Stimulated activated CD8-positive, alpha-beta memory T cell treated with anti-CD3 and anti-CD28 coated beads, Interleukin-2, amount 100 ng/mL, for 1 hour (primary cell): ENCODE measurements at regions not wholly inside any gene's neighbourhood (a gene's known extent, or its start where the extent isn't known, plus 50 kb on each side); places are given as distances from the start of the nearest gene placed in this dataset.
"Not testable (repeated sequence)": the region's sequence is repeated elsewhere in the genome, so short reads cannot be mapped to it uniquely, and the experiment has no call there.

ENCODE experiments used
- DNase-seq, 2 donors: peaks; one replicate each; pipeline ENCODE4 v3.0.0-alpha.2; 2020; ENCODE audit warnings: low read depth in 2 of 2

DNA sequence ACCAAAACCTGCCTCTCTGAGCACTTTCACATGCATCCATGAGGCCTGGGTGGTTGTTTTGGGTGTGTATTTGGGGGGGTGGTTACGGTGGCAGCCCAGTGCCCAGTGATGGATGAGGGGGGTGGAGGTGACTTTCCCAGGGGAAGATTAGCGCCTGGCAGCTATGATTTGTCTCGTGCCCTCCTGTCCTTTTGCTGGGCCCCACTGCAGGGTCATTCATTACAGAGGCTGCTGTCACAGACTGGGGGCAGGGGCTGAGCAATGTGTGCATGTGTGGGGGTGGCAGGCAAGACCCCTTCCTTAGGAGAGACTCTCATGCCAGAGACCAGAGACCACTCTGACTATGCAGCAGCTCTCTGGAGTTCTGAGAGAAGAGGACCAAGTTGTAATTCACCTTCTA, 93.7 kb downstream of the MRM1 start:
- DNase-seq = no peak

DNA sequence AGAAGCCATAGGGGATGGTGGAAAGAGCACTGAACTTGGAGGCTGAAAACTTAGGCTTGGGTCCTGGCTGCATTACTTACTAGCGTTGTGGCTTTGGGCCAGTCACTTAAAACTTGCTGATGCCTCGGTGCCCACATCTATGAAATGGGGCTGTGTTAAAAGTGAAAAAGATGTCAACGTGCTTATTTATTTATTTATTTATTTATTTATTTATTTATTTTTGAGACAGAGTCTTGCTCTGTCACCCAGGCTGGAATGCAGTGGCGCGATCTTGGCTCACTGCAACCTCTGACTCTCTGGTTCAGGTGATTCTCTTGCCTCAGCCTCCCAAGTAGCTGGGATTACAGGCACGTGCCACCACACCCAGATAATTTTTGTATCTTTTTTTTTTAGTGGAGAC, 94.3 kb downstream of the MRM1 start:
- not testable (repeated sequence) for DNase-seq

DNA sequence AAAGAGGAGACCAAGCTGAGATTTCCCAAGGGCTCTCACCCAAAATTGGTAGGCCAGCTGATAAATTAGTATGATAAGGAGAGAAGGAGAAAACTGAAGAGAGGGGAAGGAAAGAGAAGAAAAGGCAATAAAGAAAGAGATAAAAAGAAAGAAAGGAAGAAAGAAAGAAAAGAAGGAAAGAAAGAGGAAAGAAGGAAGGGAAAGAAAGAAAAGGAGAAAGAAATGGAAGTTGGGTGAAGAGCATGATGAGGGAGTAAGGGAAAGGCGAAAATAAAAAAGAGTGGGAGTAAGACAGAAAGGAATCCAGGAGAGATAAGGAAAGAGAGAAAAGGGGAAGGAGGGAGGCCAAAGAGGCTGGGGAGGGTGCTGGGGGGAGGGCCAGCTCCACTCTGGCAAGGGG, 95.4 kb downstream of the MRM1 start:
- no peak for DNase-seq

DNA sequence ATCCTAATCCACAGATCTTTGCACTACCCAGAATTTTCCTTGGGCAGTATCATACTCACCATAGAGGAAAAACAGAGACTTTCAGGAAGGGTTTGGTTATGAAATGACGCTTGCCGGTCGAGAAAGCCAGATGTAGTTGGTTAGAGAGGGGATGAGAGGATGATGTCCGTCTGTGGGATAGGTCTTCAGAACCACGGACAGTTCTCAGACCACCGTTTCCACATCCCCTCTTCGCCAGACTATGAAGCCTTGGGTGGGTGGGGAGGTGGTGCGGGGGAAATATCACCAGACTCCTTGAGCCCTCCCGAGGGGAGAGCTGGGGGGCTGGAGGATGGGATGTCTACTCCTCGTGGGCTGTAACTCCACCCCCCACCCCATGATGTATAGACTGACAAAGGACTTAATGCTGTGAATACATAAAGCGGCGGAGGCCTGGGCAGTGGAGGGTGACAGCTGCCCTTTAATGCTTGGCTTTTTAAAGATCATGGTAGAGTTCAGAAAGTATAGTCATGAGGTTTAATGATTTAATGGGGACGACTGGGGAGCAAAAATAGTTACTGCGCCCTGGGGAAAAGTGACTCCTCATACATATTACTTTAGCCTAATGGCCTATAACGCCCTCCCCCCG, 96.6 kb downstream of the MRM1 start:
- DNase-seq = no peak

DNA sequence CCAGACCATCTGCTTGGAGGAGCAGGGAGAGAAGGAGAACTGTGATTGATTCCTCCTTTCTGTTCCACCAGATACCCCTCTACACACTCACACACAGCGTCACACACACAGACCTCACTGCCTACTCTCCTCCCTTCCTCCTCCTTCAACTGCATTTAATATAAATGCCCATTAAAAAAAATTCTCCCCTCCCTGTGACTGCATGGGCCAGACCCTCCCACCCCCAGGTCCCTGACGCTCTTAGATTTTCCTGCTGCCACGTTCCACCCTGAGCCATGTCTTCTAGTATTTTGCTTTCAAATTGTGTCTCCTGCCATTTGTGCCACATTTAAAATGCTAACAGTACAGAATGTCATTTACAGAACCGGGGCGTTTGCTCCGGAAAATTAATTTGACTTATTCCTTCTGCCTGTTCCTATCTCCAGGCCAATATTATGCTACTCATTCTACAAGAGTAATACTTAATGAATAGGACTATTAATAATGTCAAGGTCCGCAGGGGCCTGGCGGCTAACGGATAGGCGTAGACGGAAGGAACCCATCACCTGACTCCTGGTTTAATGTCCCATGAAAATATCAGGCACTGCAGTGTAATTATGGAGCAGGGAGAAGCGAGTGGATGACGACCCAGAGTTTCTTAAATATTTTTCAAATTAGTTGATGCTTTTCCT, 100.2 kb downstream of the MRM1 start:
- DNase-seq = no peak

DNA sequence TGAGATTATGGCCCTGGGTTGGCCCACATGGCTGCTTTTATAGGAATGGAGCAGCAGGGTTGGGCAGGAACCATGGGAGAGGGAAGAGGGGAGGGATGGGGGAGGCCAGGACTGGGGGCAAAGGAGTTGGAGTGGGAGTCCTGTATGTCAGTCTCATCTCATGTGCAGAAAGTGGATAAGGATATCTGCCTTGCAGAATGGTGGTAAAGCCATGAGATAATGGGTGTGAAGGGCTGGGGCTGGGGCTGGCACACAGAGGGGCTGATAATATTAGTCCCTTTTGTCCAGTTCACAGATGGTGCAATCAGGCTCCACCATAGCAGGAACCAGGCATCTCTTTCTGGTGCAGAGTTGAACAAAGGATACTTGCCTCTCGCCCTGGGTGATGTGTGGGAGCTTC, 101.3 kb downstream of the MRM1 start:
- no peak for DNase-seq

DNA sequence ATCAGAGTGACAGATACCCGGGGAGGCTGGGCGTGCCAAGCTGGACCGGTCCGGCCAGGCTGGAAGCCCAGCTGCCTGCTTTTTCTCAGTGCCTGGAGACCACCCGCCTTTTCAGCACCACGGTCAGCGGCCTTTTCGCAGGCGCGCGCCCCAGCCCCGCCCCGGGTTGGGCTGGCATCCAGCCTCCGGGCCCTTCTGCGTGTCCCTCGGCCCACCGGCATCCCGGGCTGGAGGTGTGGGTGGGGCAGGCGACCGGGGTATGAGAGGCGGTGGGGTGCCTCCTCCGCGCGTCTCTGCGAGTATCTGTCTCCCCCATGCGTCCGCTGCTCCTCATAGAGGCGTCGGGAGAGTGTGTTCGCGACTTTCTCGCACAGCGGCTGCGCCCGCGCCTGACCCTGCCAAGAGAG, 102.5 kb downstream of the MRM1 start:
- DNase-seq = peak in 1 of 2 donors; percentile 12

DNA sequence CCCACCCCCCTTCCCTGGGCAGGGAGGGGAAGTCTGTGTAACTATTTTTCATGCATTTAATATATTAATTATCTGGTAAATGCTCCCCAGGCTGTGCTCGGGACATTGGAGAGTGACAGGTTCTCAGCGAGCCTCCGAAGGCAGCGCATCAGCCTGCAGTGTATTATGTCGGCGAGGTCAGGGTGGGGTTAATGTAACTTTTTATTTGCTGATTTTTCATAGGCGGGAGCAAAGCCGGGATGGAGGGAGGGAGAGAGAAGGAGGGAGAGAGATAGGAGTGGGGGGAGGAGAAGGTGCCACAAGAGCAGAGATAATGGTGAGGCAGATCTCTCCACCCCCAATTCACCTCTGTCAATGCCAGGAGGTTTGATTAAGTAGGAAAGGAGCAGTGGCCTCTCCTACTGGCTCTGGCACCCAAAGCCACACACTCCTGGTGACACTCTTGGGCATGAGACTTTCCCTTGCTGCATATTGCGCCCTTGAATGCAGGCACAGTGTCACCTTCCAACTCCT, 104.0 kb downstream of the MRM1 start:
- DNase-seq = no peak

DNA sequence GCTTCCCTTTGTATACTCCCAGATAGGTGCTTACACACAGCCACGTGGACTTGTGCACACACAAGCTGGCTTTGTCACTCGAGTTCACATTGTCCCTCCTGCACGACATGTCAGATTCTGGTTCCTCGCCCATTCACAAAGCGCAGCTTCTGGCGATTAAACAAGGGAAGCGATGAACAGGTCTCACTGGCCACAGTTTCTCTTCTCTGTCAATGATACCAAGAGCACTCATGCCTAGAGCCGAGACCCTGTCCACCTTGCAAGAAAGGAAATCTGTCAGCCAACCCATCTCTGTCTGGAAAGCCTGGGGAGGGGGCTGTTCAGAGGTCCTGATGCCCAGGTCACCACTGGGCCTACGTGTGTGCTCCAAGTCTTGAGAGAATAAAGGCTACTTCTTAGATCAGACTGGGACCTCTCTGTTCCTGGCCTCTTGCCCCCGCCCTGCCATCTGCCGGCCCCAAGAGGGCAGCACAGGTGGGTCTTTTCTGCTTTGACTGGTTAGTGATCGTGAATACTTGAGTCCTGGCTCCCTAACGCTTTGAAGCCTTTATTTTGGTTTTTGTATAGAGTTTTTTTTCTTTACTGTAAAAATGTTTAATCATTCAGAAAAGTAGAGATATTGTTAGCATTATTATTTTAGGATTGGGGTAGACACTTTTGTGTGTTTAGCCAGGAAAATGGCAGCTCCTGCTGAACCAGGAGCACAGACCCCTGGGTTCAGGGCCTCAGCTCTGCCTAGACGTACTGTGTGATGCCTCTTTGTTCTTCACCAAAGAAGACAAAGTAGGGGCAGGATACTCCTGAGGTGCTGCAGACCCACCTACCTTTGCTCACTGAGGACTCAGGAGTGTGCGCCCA, 104.7 kb downstream of the MRM1 start:
- DNase-seq = peak in 1 of 2 donors; percentile 25

DNA sequence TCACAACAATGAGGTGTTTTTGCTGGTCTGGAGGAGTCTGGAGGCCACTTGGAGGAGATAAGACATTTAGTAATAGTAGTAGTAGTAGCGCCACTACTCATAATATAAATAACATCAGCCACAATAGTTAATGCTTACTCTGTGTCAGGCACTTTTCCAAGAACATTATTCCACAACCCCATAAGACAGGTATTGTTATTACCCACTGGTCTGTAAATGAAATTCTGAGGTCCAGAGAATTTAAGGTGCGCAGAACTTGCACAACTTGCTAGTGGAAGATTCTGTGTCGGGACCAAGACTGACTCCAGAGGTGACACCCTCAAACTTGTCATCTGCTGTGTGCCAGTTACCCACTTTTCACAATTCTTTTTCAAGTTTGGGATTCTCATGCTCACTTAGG, 106.5 kb downstream of the MRM1 start:
- no peak for DNase-seq

DNA sequence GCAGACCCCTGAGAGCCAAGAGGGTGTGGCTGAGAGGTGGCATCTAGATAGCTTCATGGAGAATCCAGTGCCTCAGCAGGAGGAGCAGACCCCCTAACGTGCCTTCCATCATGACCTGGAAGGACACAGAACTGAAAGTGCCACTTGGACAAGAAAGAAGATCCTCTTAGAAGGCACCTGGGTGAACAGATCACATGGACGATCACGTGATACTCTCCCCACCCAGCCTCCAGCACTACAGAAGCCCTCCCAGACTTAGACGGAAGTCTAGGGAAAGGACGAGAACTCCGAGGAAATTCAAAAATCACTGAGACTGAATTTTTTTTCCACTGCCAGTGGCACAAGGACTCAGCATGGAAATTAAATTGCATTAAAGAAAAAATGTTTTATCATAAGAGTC, 113.4 kb downstream of the MRM1 start:
- no peak for DNase-seq

DNA sequence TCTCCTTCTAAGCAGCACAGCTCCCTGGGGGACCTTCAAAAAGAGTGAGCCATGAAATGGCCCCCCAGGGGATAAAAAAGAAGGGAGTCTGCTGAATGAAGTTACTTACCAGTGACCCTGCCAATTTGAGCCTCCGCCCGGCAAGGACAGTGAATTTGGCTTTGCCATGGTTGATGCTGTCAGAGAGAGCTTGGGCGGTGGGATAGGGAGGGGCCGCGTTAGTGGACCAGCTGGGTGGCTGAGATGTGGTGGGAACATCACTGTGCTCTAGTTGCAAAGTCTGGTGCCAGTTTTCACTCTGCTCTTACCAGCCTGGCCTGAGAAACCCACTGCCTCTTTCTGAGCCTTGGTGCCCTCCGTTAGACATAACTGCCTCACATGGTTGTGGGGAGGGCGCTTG, 114.6 kb downstream of the MRM1 start:
- DNase-seq = no peak

DNA sequence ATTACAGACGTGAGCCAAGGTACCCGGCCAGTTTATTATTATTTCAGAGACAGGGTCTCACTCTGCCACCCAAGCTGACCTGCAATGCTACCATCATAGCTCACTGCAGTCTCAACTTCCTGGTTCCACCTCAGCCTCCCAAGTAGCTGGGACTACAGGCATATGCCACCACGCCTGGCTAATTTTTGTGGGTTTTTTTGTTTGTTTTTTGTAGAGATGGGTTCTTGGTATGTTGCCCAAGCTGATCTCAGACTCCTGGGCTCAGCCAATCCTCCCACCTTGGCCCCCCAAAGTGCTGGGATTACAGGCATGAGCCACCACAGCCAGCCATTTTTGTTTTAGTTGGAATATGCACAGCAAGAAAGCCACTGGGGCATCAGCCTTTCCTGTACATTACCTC, 115.7 kb downstream of the MRM1 start:
- no peak for DNase-seq

DNA sequence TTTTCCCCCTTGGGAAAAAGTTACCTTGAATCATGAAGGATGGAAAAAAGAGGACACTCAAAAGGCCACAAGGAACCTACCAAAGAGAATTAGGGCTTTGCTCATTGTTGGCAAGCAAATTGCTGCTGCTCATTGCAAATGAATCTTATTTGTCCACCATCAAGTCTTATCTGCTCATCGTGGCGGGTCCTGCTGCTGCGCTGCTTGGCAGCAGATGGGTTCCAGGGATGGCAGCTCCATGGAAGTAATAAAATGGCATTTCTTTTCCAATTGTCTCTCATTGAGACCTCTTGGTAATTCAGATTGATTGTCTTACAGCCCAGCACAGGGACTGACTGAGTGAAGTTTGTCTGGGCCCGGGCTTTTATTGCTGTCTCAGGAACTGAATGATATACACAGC, 118.7 kb downstream of the MRM1 start:
- no peak for DNase-seq

DNA sequence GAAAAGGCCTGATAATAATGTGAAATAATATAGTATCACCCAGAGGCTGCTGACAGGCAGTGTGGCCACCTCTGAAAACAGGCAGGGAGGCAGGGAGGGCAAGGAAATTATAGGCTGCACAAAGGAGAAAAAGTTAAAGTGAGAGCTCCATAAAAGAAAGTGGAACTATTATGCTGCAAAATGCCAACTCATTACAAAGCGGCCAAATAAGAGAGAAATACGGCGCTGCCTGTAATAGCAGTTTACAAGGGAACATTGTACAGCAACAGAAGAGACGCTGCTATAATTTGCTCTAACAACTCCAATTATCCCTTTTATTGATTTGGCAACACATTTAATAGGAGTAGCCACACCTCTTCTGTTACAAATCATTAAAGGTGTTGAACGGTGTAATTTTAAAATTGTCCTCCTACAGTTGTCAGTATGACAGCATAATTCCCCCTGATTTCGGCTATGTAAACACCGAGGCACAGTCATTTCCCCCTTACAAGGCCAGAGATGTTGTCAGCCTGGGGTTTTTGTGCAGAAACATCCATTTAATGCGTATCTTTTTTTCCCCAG, 120.3 kb downstream of the MRM1 start:
- DNase-seq = no peak

DNA sequence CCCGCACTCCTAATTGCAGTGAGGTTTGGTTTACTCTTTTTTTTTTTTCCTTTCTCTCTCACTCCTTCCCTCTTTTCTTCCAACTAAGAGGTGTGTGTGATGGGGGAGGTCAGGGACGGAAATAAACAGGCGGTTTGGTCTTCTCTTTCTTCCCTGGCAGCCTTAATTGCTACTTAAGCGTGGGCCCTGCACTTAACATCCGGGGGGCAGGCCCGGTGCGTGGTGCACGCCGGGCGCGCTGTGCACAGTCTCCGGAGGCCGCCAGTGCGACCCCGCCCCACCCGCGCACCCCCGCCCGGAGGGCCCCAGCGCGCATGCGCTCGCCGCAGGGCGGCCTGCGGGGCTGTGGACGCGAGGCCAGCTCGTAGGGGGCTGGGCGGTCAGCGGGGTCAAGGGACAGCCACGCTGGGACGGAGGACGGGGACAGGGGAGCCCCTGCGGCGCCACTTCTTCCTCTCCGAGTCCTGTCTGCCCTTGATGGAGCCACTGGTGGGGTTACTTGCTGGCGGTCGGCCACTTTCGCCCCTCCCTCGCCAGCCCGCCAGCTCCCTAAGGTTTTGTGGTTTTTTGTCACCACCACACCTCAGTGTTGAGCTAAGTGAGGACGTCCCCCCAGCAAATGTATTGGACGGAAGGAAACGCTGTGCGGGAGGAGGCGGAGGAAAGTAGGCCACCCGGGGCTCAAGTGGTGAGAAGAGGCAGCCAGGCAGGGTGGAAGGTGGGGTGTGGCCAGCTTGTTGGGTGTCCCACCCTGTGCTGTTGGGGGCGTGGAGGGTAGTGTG, 120.9 kb downstream of the MRM1 start:
- peak; percentile 52 to 55 for DNase-seq

DNA sequence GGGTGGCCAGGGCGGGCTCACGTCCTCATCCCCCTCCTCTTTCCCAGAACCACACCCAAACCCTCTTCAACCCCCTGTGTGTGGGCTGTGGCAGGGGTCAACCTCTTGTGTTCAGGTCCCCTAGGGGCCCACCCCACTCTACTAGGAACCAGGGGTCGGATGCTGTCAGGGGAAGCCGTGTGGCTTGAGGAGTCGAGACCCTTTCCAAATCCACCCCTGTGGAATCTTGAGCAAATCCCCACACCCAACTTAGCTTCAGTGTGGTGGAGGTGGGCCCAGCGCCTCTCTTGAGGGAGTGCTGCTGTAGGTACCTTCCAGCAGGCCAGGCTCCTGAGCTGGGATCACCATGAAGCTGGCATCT, 121.5 kb downstream of the MRM1 start:
- no peak for DNase-seq

DNA sequence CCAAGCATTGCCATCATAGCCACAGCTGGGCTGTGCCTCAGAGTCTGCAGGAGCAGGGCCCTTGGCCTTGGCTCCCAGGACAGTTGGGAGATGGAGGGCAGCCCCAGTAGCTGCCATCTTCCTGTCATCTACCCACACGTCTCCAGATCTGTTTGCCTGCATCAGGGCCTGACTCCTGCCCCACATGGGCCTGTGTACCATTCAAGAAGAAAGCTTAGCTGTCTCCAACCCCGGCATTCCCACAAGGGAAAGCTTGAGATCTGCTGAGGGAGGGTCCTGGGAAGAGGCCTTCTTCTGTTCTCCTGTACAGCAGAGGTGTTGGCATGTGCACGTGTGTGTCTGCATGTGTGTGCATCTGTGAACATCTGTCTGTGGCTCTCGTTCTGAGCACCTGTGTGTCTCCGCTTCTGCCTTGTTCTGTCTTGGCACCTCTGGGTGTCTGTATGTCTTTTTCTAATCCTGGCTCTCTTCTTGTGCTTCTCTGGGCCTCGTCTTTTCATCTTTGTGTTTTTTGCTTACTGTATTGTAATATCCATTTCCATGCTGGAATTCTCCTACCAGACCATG, 122.2 kb downstream of the MRM1 start:
- DNase-seq = no peak

DNA sequence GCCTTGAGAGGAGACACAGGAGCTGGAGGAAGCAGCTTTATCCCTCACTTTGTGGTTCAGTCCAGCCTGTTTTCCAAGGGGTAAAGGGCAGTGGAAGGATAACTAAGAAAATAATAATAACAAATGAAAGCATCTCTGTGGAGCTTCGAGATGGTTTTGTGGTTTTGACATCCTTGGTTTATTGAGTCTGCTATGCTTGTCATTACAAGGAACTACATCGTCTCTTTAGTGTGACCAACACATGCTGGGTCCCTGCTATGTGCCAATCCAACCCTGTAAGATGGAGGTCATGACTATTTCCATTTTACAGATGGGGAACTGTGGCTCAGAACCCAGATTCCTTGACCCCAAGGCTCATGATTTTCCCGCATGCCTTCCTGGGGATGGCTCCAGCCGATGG, 124.8 kb downstream of the MRM1 start:
- DNase-seq = no peak

DNA sequence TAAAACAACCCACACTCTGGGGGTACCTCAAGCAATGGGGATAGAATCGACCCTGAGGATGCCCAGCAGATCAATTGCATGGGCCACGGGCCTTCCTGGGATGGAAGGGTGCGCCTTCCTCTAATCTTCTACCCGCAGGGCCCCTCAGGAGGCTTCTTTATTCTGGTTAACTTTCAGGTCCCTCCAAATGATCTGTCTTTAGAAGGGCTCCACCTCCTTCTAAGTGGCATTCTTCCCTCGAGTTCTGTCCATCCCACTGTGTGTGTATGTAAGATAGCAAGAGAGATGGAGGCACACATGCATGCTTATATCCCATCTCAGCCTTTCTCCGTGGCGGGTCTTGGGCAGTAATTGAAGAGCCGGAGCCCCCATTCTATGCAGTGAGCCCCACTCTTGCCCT, 125.7 kb downstream of the MRM1 start:
- DNase-seq = no peak

DNA sequence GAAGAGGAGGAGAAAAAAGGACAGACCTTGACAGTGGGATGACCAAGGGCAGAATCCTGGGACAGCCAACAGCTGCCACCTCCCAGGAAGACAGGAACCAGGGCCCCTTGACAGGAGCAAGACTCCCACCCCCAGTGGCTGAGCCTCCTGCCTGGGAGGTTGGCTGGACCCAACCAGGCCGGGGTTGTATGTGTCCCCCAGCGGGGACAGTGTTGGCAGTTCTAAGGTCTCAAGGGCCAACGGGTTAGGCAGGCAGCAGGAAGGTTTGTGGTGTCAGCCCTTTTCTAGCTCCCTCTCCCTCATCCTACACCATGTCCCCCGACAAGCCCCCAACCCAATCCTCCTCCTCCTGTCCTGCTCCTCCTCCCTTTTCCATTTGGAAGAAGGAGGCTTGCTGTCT, 126.2 kb downstream of the MRM1 start:
- DNase-seq = no peak
